SIG-M5 treated with dmso at 0.1 percent for 504 hours (cell line): ENCODE measurements at regions not wholly inside any gene's neighbourhood (a gene's known extent, or its start where the extent isn't known, plus 50 kb on each side); places are given as distances from the start of the nearest gene placed in this dataset.
"Not testable (repeated sequence)": the region's sequence is repeated elsewhere in the genome, so short reads cannot be mapped to it uniquely, and the experiment has no call there.

Experiments used
- DNase-seq: peaks from one replicate; lab custom pipeline; 2025; ENCODE audit not compliant: unreplicated experiment; lab: John Stamatoyannopoulos, UW

- DNase-seq = no peak
Measured at GRCh38 chr6:19571176-19571575, 266.0 kb upstream of the ID4 start.

- DNase-seq = no peak
Measured at GRCh38 chr6:19578481-19578880, 258.7 kb upstream of the ID4 start.

GRCh38 chr6:19584207-19584606, 253.0 kb upstream of the ID4 start:
- DNase-seq = not testable (repeated sequence)

- DNase-seq = no peak
Measured at GRCh38 chr6:19587238-19587942, 249.8 kb upstream of the ID4 start.

- no peak for DNase-seq
Measured at GRCh38 chr6:19590501-19591131, 246.6 kb upstream of the ID4 start.

- no peak for DNase-seq
Measured at GRCh38 chr6:19597809-19598320, 239.3 kb upstream of the ID4 start.

GRCh38 chr6:19599796-19600464, 237.2 kb upstream of the ID4 start:
- DNase-seq = no peak

GRCh38 chr6:19602434-19603013, 234.6 kb upstream of the ID4 start:
- no peak for DNase-seq

GRCh38 chr6:19603721-19604120, 233.4 kb upstream of the ID4 start:
- no peak for DNase-seq

GRCh38 chr6:19605624-19606023, 231.5 kb upstream of the ID4 start:
- no peak for DNase-seq

- no peak for DNase-seq
Measured at GRCh38 chr6:19608546-19608945, 228.6 kb upstream of the ID4 start.

GRCh38 chr6:19609972-19610641, 227.1 kb upstream of the ID4 start:
- no peak for DNase-seq

GRCh38 chr6:19612672-19613466, 224.3 kb upstream of the ID4 start:
- not testable (repeated sequence) for DNase-seq

- DNase-seq = no peak
Measured at GRCh38 chr6:19613678-19614077, 223.5 kb upstream of the ID4 start.

- DNase-seq = no peak
Measured at GRCh38 chr6:19616022-19616421, 221.1 kb upstream of the ID4 start.

- DNase-seq = no peak
Measured at GRCh38 chr6:19632230-19632629, 204.9 kb upstream of the ID4 start.

- no peak for DNase-seq
Measured at GRCh38 chr6:19632786-19633185, 204.4 kb upstream of the ID4 start.

- DNase-seq = no peak
Measured at GRCh38 chr6:19635728-19636127, 201.4 kb upstream of the ID4 start.

GRCh38 chr6:19637010-19637409, 200.2 kb upstream of the ID4 start:
- no peak for DNase-seq

GRCh38 chr6:19638931-19639330, 198.2 kb upstream of the ID4 start:
- DNase-seq = no peak
